ENCODE measurements at regions not wholly inside any gene's neighbourhood (a gene's known extent, or its start where the extent isn't known, plus 50 kb on each side); places are given as distances from the start of the nearest gene placed in this dataset.

DNA sequence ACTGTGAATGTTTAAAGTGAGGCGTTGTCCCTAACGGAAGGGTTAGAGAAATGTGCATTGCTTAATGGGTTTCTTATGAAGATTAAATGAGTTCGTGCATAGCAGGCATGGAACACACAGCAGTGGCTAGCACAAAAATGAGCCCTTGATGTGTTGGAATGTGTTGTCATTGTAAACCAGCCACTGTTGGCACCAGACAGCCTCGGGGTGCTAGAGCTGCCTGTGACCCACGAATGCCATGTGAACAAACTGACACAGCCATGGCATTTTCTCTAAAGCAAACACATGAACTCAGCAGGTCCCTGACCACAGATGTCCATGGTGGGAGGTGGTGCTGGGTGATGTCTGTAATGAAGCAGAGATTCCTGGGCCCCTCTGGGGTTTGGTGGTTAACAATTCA lies 111.1 kb upstream of the DPP6 start:
- TF ChIP-seq, protein P1, sequence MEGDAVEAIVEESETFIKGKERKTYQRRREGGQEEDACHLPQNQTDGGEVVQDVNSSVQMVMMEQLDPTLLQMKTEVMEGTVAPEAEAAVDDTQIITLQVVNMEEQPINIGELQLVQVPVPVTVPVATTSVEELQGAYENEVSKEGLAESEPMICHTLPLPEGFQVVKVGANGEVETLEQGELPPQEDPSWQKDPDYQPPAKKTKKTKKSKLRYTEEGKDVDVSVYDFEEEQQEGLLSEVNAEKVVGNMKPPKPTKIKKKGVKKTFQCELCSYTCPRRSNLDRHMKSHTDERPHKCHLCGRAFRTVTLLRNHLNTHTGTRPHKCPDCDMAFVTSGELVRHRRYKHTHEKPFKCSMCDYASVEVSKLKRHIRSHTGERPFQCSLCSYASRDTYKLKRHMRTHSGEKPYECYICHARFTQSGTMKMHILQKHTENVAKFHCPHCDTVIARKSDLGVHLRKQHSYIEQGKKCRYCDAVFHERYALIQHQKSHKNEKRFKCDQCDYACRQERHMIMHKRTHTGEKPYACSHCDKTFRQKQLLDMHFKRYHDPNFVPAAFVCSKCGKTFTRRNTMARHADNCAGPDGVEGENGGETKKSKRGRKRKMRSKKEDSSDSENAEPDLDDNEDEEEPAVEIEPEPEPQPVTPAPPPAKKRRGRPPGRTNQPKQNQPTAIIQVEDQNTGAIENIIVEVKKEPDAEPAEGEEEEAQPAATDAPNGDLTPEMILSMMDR (IDR thresholded peaks at IDR 0.05) = no peak
- no peak for TF ChIP-seq POLR2A (IDR thresholded peaks at IDR 0.05)
